ENCODE measurements at regions not wholly inside any gene's neighbourhood (a gene's known extent, or its start where the extent isn't known, plus 50 kb on each side); places are given as distances from the start of the nearest gene placed in this dataset.
"Not testable (repeated sequence)": the region's sequence is repeated elsewhere in the genome, so short reads cannot be mapped to it uniquely, and the experiment has no call there.

GRCh38 chr19:28685802-28686201 lies 527.1 kb downstream of the UQCRFS1 start:
- DNase-seq (ENCODE audit: low spot score) = no peak

GRCh38 chr19:28685077-28685476 lies 527.9 kb downstream of the UQCRFS1 start:
- not testable (repeated sequence) for DNase-seq (ENCODE audit: low spot score)

- DNase-seq (ENCODE audit: low spot score) = no peak
Observed at GRCh38 chr19:28680111-28680510, 532.8 kb downstream of the UQCRFS1 start.

GRCh38 chr19:28670836-28671235 lies 542.1 kb downstream of the UQCRFS1 start:
- no peak for DNase-seq (ENCODE audit: low spot score)

GRCh38 chr19:28669804-28670203 lies 543.1 kb downstream of the UQCRFS1 start:
- no peak for DNase-seq (ENCODE audit: low spot score)

- no peak for DNase-seq (ENCODE audit: low spot score)
Observed at GRCh38 chr19:28667348-28667977, 545.5 kb downstream of the UQCRFS1 start.

- no peak for DNase-seq (ENCODE audit: low spot score)
Observed at GRCh38 chr19:28665748-28666147, 547.2 kb downstream of the UQCRFS1 start.

GRCh38 chr19:28656644-28657043 lies 556.3 kb downstream of the UQCRFS1 start:
- DNase-seq (ENCODE audit: low spot score) = no peak

GRCh38 chr19:28655054-28655453 lies 557.9 kb downstream of the UQCRFS1 start:
- no peak for DNase-seq (ENCODE audit: low spot score)

GRCh38 chr19:28652765-28653164 lies 560.2 kb downstream of the UQCRFS1 start:
- no peak for DNase-seq (ENCODE audit: low spot score)

- DNase-seq (ENCODE audit: low spot score) = no peak
Observed at GRCh38 chr19:28646629-28647028, 566.3 kb downstream of the UQCRFS1 start.

GRCh38 chr19:28644169-28644775 lies 568.7 kb downstream of the UQCRFS1 start:
- DNase-seq (ENCODE audit: low spot score) = no peak

GRCh38 chr19:28642787-28643683 lies 569.9 kb downstream of the UQCRFS1 start:
- no peak for DNase-seq (ENCODE audit: low spot score)

- no peak for DNase-seq (ENCODE audit: low spot score)
Observed at GRCh38 chr19:28641395-28641794, 571.6 kb downstream of the UQCRFS1 start.

GRCh38 chr19:28640506-28640905 lies 572.4 kb downstream of the UQCRFS1 start:
- no peak for DNase-seq (ENCODE audit: low spot score)

GRCh38 chr19:28638445-28638844 lies 574.5 kb downstream of the UQCRFS1 start:
- DNase-seq (ENCODE audit: low spot score) = no peak

- DNase-seq (ENCODE audit: low spot score) = no peak
Observed at GRCh38 chr19:28636706-28637105, 576.2 kb downstream of the UQCRFS1 start.

- DNase-seq (ENCODE audit: low spot score) = no peak
Observed at GRCh38 chr19:28636016-28636629, 576.8 kb downstream of the UQCRFS1 start.

GRCh38 chr19:28634837-28635236 lies 578.1 kb downstream of the UQCRFS1 start:
- no peak for DNase-seq (ENCODE audit: low spot score)

- no peak for DNase-seq (ENCODE audit: low spot score)
Observed at GRCh38 chr19:28634019-28634328, 579.0 kb downstream of the UQCRFS1 start.

- no peak for DNase-seq (ENCODE audit: low spot score)
Observed at GRCh38 chr19:28633319-28634018, 579.5 kb downstream of the UQCRFS1 start.

Data from D341Med (cell line).